Upper lobe of right lung (tissue), 1 donor: ENCODE measurements at regions not wholly inside any gene's neighbourhood (a gene's known extent, or its start where the extent isn't known, plus 50 kb on each side); places are given as distances from the start of the nearest gene placed in this dataset.

Source experiments
- ATAC-seq: fragments of 200-7000 bp; cut with Tn5 transposase; one replicate; pipeline ENCODE4 v1.9.1; 2020; ENCODE audit warnings: mild to moderate bottlenecking, moderate library complexity
- DNase-seq: peaks from one replicate; pipeline ENCODE4 v3.0.0-alpha.2; 2020
- H3K27ac ChIP-seq: fragments of 200-600 bp; one replicate; pipeline ENCODE4 v1.8.0; 2022
- H3K27me3 ChIP-seq: fragments of 200-600 bp; one replicate; pipeline ENCODE4 v1.8.0; 2022; ENCODE audit warnings: mild to moderate bottlenecking
- H3K36me3 ChIP-seq: fragments of 200-600 bp; one replicate; pipeline ENCODE4 v1.8.0; 2022
- H3K4me1 ChIP-seq: fragments of 200-600 bp; one replicate; pipeline ENCODE4 v1.8.0; 2022
- H3K4me3 ChIP-seq: fragments of 200-600 bp; one replicate; pipeline ENCODE4 v1.8.0; 2022; ENCODE audit warnings: mild to moderate bottlenecking
- H3K9me3 ChIP-seq: fragments of 200-600 bp; one replicate; pipeline ENCODE4 v1.8.0; 2022
- CTCF ChIP-seq: fragments of 200-600 bp; IDR thresholded peaks from one replicate; pipeline ENCODE4 v1.8.0; 2022; ENCODE audit warnings: antibody characterized with exemption
- intact Hi-C: fragments of 100-400 bp; cut with DNase I; formaldehyde crosslinking; loops from one replicate; pipeline ENCODE4 v1.11.0; 2022
- donor health status: DM: no; HTN: yes; CAD: no; lungs with severe emphysema.

DNA sequence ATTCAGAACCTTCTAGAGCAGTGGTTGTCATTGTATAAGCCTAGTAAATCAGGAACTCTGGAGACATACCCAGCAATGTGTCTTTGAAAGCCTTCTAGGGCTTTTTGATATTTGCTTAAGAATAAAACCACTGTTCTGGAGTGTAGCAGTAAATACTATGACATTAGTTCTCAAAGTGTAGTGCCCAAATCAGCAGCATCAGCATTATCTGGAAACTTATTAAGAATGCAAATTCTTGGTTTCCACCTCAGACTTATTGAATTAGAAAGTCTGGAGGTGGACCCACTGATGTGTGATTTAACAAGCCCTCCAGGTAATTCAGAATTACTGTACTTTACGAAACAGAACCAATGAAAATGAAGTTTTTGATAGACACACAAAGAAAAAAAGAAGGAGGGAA, 509.7 kb downstream of the SUCLG1 start:
- H3K27me3 ChIP-seq: no peaks in the 10 kb centered on the region
- ATAC-seq (no peak), DNase-seq (no peak)
- no peak for TF ChIP-seq CTCF
- no peak overlapping the region for H3K4me3 ChIP-seq
- H3K4me1 ChIP-seq: no peaks in the 10 kb centered on the region
- intact Hi-C loops: no loop called here
- no peak overlapping the region for H3K27ac ChIP-seq
- no peaks in the 10 kb centered on the region for H3K36me3 ChIP-seq
- no peaks in the 10 kb centered on the region for H3K9me3 ChIP-seq

DNA sequence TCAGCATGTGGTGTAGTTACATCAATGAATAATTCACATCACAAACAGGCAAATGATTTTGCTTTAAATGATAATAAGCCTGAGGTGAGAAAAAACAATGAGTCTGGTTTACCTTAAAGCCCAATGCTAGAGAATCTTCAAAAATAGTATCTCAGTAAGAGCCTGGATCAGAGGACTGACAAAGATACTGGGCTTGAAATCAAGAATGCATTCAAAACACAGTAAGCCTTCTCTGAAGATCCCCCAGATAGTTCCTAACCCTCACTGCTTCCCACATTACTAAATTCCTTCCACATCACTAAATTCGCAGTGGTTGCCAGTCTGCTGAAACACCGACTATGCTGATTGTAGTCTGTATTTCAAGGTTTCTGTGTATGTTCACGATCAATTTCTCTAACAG, 514.9 kb downstream of the SUCLG1 start:
- intact Hi-C loops: no loop called here
- TF ChIP-seq CTCF: no peak
- H3K4me1 ChIP-seq: no peaks in the 10 kb centered on the region
- H3K9me3 ChIP-seq: no peaks in the 10 kb centered on the region
- DNase-seq: no peak
- no peak for ATAC-seq
- no peak overlapping the region for H3K27ac ChIP-seq
- no peak overlapping the region for H3K4me3 ChIP-seq
- no peaks in the 10 kb centered on the region for H3K36me3 ChIP-seq
- H3K27me3 ChIP-seq: no peaks in the 10 kb centered on the region

DNA sequence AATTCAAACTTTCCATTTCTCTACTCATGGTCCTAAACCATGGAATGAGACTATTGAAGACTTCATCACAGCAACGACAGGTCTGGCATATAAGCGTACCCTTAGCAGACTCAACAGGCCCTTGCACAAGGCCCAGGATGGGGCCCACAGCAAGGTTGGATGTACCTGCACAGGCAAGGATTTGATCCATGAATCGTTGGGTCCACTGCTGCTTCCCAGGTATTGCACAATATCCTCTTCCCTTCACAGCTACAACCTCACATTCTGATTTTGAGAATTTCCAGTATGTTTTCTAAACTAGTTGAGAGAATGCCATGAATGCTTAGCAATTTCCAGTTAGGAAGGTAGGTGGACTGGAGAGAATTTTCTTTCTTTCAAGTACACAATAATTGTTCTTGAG, 515.8 kb downstream of the SUCLG1 start:
- intact Hi-C loops: no loop called here
- ATAC-seq (no peak), DNase-seq (no peak)
- no peak overlapping the region for H3K27ac ChIP-seq
- H3K4me1 ChIP-seq: no peaks in the 10 kb centered on the region
- no peak for TF ChIP-seq CTCF
- H3K27me3 ChIP-seq: no peaks in the 10 kb centered on the region
- no peak overlapping the region for H3K4me3 ChIP-seq
- no peaks in the 10 kb centered on the region for H3K36me3 ChIP-seq
- H3K9me3 ChIP-seq: no peaks in the 10 kb centered on the region

DNA sequence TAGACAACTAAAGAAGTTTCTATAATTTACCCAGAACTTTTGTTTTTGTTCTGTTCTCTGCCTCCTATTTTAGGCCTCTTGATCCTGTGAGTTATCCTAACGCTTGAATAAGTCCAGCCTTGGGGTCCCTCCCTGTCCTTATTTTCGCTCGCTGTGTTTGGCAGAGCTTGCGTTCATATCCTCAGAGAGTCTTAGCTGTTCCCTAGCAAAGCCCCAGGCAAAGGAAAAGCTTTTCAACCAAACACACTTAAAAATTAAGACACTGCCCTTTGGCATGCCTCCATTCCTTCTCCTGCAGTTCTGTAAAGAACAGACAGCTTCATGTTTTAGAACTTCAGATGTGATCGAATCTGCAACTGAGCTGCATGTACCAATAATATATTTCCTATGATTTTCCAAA, 517.2 kb downstream of the SUCLG1 start:
- H3K4me3 ChIP-seq: no peak overlapping the region
- no peaks in the 10 kb centered on the region for H3K9me3 ChIP-seq
- intact Hi-C loops: no loop called here
- H3K4me1 ChIP-seq: no peaks in the 10 kb centered on the region
- TF ChIP-seq CTCF: no peak
- no peak for ATAC-seq
- H3K27me3 ChIP-seq: no peaks in the 10 kb centered on the region
- DNase-seq: no peak
- no peaks in the 10 kb centered on the region for H3K36me3 ChIP-seq
- H3K27ac ChIP-seq: no peak overlapping the region

- Histone ChIP-seq H3K4me1 (no peaks in the 10 kb centered on the region), H3K9me3 (no peaks in the 10 kb centered on the region), H3K4me3 (no peak overlapping the region), H3K36me3 (no peaks in the 10 kb centered on the region), H3K27me3 (no peaks in the 10 kb centered on the region), H3K27ac (no peak overlapping the region)
- intact Hi-C loops: no loop called here
- no peak for DNase-seq
- ATAC-seq: no peak
- no peak for TF ChIP-seq CTCF
Measured at GRCh38 chr2:83933749-83934148, 525.3 kb downstream of the SUCLG1 start.

- intact Hi-C loops: no loop called here
Measured at GRCh38 chr2:83923531-83923930, 535.5 kb downstream of the SUCLG1 start.

More at GRCh38 chr2:83923531-83923930, 535.5 kb downstream of the SUCLG1 start:
- Histone ChIP-seq H3K27ac (no peak overlapping the region), H3K9me3 (no peaks in the 10 kb centered on the region), H3K4me3 (no peak overlapping the region), H3K4me1 (no peaks in the 10 kb centered on the region), H3K27me3 (no peaks in the 10 kb centered on the region), H3K36me3 (no peaks in the 10 kb centered on the region)
- no peak for DNase-seq
- no peak for TF ChIP-seq CTCF
- ATAC-seq: no peak
